GM23338 (cell line): ENCODE measurements at regions not wholly inside any gene's neighbourhood (a gene's known extent, or its start where the extent isn't known, plus 50 kb on each side); places are given as distances from the start of the nearest gene placed in this dataset.

ENCODE experiments used
- ATAC-seq: fragments of 200-7000 bp; cut with Tn5 transposase; 3 replicates; pipeline ENCODE4 v1.9.1; 2020
- DNase-seq: peaks from one replicate; pipeline ENCODE4 v3.0.0-alpha.2; 2015; ENCODE audit warnings: low spot score
- H2AFZ ChIP-seq: fragments of 200-600 bp; sonication (generic); 2 replicates; pipeline ENCODE4 v1.8.0; 2016; ENCODE audit warnings: antibody characterized with exemption, mild to moderate bottlenecking, moderate library complexity
- H3F3A ChIP-seq: fragments of 200-600 bp; sonication (generic); replicated peaks from 2 replicates; pipeline ENCODE4 v1.8.0; 2017; ENCODE audit warnings: antibody characterized with exemption, mixed run types, low read depth
- H3K27ac ChIP-seq: fragments of 200-600 bp; sonication (generic); 2 replicates; pipeline ENCODE4 v1.6.1; 2016; ENCODE audit warnings: low read depth
- H3K27me3 ChIP-seq: fragments of 200-600 bp; sonication (generic); 2 replicates; pipeline ENCODE4 v1.8.0; 2016; ENCODE audit warnings: mild to moderate bottlenecking, mixed run types, moderate library complexity; ENCODE audit not compliant: insufficient read depth
- H3K36me3 ChIP-seq: fragments of 200-600 bp; sonication (generic); 2 replicates; pipeline ENCODE4 v1.8.0; 2016; ENCODE audit warnings: mild to moderate bottlenecking; ENCODE audit not compliant: insufficient read depth
- H3K4me1 ChIP-seq: fragments of 200-600 bp; sonication (generic); 2 replicates; pipeline ENCODE4 v1.8.0; 2016; ENCODE audit warnings: mild to moderate bottlenecking, moderate library complexity; ENCODE audit not compliant: insufficient read depth
- H3K4me2 ChIP-seq: fragments of 200-600 bp; sonication (generic); 2 replicates; pipeline ENCODE4 v1.7.1; 2017; ENCODE audit warnings: mixed run types
- H3K4me3 ChIP-seq: fragments of 200-600 bp; sonication (generic); 2 replicates; pipeline ENCODE4 v1.6.1; 2016; ENCODE audit warnings: mixed run types
- H3K79me2 ChIP-seq: fragments of 200-600 bp; sonication (generic); replicated peaks from 2 replicates; pipeline ENCODE4 v1.8.0; 2017; ENCODE audit warnings: mild to moderate bottlenecking; ENCODE audit not compliant: insufficient read depth
- H3K9me2 ChIP-seq: fragments of 200-600 bp; sonication (generic); 2 replicates; pipeline ENCODE4 v1.8.0; 2017; ENCODE audit not compliant: insufficient read depth
- H4K20me1 ChIP-seq: fragments of 200-600 bp; sonication (generic); replicated peaks from 2 replicates; pipeline ENCODE4 v1.8.0; 2017; ENCODE audit warnings: mild to moderate bottlenecking; ENCODE audit not compliant: insufficient read depth
- H3K27ac Mint-ChIP-seq: 2 replicates; pipeline ENCODE4 v1.8.0; 2020; ENCODE audit warnings: inconsistent platforms, mild to moderate bottlenecking, moderate library complexity, mixed read lengths
- H3K27me3 Mint-ChIP-seq: 3 replicates; pipeline ENCODE4 v1.8.0; 2022; ENCODE audit warnings: low read depth, mild to moderate bottlenecking, moderate library complexity, mixed read lengths, inconsistent platforms; ENCODE audit not compliant: insufficient read depth, poor library complexity
- H3K36me3 Mint-ChIP-seq: 3 replicates; pipeline ENCODE4 v1.8.0; 2021; ENCODE audit warnings: low read depth, mild to moderate bottlenecking, inconsistent platforms, moderate library complexity, mixed read lengths
- H3K4me1 Mint-ChIP-seq: 3 replicates; pipeline ENCODE4 v1.8.0; 2020; ENCODE audit warnings: mild to moderate bottlenecking, inconsistent platforms, mixed read lengths
- H3K4me3 Mint-ChIP-seq: 3 replicates; pipeline ENCODE4 v1.8.0; 2021; ENCODE audit warnings: moderate library complexity, mild to moderate bottlenecking, inconsistent platforms, mixed read lengths
- H3K9me3 Mint-ChIP-seq: 3 replicates; pipeline ENCODE4 v1.8.0; 2020; ENCODE audit warnings: moderate library complexity, mild to moderate bottlenecking, inconsistent platforms, mixed read lengths
- STAT1 ChIP-seq: IDR thresholded peaks from one replicate; pipeline ENCODE4 v1.6.1; 2016; ENCODE audit warnings: antibody characterized with exemption; ENCODE audit not compliant: unreplicated experiment
- ZNF331 ChIP-seq: fragments of 250-450 bp; sonication (Bioruptor Pico); IDR thresholded peaks from 2 replicates; pipeline ENCODE4 v1.5.0; 2020; ENCODE audit warnings: low read depth, mild to moderate bottlenecking, moderate library complexity
- TF ChIP-seq, protein P1 (sequence below): fragments of 250-450 bp; sonication (Bioruptor Pico); IDR thresholded peaks from 2 replicates; pipeline ENCODE4 v1.5.0; 2020; ENCODE audit warnings: mild to moderate bottlenecking, moderate library complexity
- TF ChIP-seq, protein P2 (sequence below), 2 experiments: fragments of 200-600 bp in 1 of 2; sonication (generic) in 1 of 2; conservative IDR thresholded peaks; 2 replicates each; pipeline versions ENCODE4 v1.5.1 to v1.6.1; 2016 to 2017; ENCODE audit warnings: antibody characterized with exemption in 2 of 2, low read depth in 2 of 2, mild to moderate bottlenecking in 2 of 2, moderate library complexity in 1 of 2
- TF ChIP-seq, protein P3 (sequence below): IDR thresholded peaks from one replicate; pipeline ENCODE4 v1.6.1; 2018; ENCODE audit warnings: antibody characterized with exemption; ENCODE audit not compliant: unreplicated experiment

DNA sequence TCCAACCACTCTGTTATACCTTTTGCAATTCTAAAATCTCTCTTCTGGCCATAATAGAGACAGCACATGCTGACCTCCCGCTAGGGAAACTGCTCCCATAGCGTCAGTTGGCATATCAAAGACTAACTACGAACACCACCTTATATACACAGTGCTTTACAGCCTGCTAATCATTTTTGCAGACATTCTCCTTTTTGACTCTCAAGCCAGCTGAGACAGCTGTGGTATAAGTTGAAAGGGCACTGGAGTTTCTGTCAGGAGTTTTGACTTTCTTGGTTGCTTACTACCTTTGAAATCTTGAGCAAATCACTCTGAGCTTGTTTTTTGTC is 160.2 kb upstream of the TBCA start:
- no peak overlapping the region for H3K27ac Mint-ChIP-seq
- ATAC-seq, result no peak
- no peaks in the 10 kb centered on the region for H3K27me3 ChIP-seq

DNA sequence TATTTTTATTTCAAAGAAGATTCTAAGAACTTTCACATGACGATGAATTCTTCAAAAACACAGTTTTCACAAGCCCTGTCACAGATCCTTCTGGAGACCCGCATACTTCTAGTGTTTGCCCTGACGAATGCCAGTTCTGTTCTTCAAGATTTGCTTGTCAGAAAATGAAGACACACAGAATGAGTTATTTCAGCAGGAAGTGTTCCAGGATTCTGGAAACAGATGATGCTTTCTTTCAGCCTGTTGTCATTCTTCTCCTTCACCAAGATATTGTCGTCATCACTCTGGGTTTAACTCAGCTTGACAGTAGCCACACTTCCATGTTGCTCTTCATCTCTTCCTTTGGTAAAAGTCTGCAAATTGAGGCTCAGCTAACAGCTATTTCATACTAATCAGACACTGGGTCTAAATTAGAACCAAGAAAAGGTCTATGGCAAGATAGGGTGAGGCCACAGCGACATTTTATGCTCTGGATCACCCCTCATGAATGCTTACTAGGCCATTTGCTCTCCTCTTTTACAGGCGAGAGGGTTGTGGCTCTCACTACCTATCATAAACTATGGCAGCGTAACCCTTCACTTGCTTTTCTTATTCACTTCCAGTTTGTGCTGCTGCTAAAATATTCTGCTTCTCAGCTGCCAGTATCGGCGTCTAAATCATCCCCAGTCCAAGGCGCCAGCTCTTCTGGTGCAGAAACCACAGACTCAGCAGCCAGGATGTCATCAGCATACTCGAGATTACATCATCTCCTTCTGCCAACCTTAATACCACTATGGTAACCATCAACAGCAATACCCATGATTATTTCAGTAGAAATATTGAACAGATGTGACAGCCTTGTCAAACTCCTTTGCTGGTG is 159.6 kb upstream of the TBCA start:
- no peaks in the 10 kb centered on the region for H3K27me3 ChIP-seq
- Mint-ChIP-seq H3K27ac (no peak overlapping the region), H3K9me3 (peaks cover 3% of the 10 kb centered on the region; the same call in 2 of the 3 replicates), H3K4me1 (peaks cover 9% of the 10 kb centered on the region), H3K27me3 (peaks cover 2% of the 10 kb centered on the region), H3K4me3 (no peak overlapping the region), H3K36me3 (no peaks in the 10 kb centered on the region; the same call in 2 of the 3 replicates)
- ATAC-seq (no peak), DNase-seq (no peak)
- peak overlapping the region; percentile 53; the same call in 1 of the 2 replicates for H2AFZ ChIP-seq
- peaks cover 5% of the 10 kb centered on the region for H3K9me2 ChIP-seq
- no peak overlapping the region for H3K27ac ChIP-seq
- no peaks in the 10 kb centered on the region for H3K4me1 ChIP-seq
- no peaks in the 10 kb centered on the region for H3K36me3 ChIP-seq
- H3K4me2 ChIP-seq, result no peak overlapping the region
- no peaks in the 10 kb centered on the region for H4K20me1 ChIP-seq
- H3K79me2 ChIP-seq, result no peaks in the 10 kb centered on the region
- TF ChIP-seq, protein P1, sequence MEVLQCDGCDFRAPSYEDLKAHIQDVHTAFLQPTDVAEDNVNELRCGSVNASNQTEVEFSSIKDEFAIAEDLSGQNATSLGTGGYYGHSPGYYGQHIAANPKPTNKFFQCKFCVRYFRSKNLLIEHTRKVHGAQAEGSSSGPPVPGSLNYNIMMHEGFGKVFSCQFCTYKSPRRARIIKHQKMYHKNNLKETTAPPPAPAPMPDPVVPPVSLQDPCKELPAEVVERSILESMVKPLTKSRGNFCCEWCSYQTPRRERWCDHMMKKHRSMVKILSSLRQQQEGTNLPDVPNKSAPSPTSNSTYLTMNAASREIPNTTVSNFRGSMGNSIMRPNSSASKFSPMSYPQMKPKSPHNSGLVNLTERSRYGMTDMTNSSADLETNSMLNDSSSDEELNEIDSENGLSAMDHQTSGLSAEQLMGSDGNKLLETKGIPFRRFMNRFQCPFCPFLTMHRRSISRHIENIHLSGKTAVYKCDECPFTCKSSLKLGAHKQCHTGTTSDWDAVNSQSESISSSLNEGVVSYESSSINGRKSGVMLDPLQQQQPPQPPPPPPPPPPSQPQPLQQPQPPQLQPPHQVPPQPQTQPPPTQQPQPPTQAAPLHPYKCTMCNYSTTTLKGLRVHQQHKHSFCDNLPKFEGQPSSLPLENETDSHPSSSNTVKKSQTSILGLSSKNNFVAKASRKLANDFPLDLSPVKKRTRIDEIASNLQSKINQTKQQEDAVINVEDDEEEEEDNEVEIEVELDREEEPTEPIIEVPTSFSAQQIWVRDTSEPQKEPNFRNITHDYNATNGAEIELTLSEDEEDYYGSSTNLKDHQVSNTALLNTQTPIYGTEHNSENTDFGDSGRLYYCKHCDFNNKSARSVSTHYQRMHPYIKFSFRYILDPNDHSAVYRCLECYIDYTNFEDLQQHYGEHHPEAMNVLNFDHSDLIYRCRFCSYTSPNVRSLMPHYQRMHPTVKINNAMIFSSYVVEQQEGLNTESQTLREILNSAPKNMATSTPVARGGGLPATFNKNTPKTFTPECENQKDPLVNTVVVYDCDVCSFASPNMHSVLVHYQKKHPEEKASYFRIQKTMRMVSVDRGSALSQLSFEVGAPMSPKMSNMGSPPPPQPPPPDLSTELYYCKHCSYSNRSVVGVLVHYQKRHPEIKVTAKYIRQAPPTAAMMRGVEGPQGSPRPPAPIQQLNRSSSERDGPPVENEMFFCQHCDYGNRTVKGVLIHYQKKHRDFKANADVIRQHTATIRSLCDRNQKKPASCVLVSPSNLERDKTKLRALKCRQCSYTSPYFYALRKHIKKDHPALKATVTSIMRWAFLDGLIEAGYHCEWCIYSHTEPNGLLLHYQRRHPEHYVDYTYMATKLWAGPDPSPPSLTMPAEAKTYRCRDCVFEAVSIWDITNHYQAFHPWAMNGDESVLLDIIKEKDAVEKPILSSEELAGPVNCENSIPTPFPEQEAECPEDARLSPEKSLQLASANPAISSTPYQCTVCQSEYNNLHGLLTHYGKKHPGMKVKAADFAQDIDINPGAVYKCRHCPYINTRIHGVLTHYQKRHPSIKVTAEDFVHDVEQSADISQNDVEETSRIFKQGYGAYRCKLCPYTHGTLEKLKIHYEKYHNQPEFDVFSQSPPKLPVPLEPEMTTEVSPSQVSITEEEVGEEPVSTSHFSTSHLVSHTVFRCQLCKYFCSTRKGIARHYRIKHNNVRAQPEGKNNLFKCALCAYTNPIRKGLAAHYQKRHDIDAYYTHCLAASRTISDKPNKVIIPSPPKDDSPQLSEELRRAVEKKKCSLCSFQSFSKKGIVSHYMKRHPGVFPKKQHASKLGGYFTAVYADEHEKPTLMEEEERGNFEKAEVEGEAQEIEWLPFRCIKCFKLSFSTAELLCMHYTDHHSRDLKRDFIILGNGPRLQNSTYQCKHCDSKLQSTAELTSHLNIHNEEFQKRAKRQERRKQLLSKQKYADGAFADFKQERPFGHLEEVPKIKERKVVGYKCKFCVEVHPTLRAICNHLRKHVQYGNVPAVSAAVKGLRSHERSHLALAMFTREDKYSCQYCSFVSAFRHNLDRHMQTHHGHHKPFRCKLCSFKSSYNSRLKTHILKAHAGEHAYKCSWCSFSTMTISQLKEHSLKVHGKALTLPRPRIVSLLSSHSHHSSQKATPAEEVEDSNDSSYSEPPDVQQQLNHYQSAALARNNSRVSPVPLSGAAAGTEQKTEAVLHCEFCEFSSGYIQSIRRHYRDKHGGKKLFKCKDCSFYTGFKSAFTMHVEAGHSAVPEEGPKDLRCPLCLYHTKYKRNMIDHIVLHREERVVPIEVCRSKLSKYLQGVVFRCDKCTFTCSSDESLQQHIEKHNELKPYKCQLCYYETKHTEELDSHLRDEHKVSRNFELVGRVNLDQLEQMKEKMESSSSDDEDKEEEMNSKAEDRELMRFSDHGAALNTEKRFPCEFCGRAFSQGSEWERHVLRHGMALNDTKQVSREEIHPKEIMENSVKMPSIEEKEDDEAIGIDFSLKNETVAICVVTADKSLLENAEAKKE (CRISPR knock-in tag), result no peak
- TF ChIP-seq, protein P2, sequence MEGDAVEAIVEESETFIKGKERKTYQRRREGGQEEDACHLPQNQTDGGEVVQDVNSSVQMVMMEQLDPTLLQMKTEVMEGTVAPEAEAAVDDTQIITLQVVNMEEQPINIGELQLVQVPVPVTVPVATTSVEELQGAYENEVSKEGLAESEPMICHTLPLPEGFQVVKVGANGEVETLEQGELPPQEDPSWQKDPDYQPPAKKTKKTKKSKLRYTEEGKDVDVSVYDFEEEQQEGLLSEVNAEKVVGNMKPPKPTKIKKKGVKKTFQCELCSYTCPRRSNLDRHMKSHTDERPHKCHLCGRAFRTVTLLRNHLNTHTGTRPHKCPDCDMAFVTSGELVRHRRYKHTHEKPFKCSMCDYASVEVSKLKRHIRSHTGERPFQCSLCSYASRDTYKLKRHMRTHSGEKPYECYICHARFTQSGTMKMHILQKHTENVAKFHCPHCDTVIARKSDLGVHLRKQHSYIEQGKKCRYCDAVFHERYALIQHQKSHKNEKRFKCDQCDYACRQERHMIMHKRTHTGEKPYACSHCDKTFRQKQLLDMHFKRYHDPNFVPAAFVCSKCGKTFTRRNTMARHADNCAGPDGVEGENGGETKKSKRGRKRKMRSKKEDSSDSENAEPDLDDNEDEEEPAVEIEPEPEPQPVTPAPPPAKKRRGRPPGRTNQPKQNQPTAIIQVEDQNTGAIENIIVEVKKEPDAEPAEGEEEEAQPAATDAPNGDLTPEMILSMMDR (conservative IDR thresholded peaks at IDR 0.05; ENCODE audit: low read depth in 2 of 2), result no peak
- no peak for TF ChIP-seq STAT1
- TF ChIP-seq, protein P3, sequence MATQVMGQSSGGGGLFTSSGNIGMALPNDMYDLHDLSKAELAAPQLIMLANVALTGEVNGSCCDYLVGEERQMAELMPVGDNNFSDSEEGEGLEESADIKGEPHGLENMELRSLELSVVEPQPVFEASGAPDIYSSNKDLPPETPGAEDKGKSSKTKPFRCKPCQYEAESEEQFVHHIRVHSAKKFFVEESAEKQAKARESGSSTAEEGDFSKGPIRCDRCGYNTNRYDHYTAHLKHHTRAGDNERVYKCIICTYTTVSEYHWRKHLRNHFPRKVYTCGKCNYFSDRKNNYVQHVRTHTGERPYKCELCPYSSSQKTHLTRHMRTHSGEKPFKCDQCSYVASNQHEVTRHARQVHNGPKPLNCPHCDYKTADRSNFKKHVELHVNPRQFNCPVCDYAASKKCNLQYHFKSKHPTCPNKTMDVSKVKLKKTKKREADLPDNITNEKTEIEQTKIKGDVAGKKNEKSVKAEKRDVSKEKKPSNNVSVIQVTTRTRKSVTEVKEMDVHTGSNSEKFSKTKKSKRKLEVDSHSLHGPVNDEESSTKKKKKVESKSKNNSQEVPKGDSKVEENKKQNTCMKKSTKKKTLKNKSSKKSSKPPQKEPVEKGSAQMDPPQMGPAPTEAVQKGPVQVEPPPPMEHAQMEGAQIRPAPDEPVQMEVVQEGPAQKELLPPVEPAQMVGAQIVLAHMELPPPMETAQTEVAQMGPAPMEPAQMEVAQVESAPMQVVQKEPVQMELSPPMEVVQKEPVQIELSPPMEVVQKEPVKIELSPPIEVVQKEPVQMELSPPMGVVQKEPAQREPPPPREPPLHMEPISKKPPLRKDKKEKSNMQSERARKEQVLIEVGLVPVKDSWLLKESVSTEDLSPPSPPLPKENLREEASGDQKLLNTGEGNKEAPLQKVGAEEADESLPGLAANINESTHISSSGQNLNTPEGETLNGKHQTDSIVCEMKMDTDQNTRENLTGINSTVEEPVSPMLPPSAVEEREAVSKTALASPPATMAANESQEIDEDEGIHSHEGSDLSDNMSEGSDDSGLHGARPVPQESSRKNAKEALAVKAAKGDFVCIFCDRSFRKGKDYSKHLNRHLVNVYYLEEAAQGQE, result no peak
- no peak overlapping the region for H3K4me3 ChIP-seq
- no peaks in the 10 kb centered on the region for H3F3A ChIP-seq

More for the DNA sequence above, 160.2 kb upstream of the TBCA start:
- no peak overlapping the region for H3K27ac ChIP-seq
- no peak for TF ChIP-seq ZNF331 (CRISPR knock-in tag)
- H3K4me1 ChIP-seq, result no peaks in the 10 kb centered on the region
- Mint-ChIP-seq H3K4me1 (peaks cover 9% of the 10 kb centered on the region), H3K27me3 (peaks cover 2% of the 10 kb centered on the region), H3K4me3 (no peak overlapping the region), H3K36me3 (no peaks in the 10 kb centered on the region; the same call in 2 of the 3 replicates), H3K9me3 (peaks cover 3% of the 10 kb centered on the region; the same call in 2 of the 3 replicates)
- no peak for DNase-seq
- H4K20me1 ChIP-seq, result no peaks in the 10 kb centered on the region
- H3K9me2 ChIP-seq, result peaks cover 5% of the 10 kb centered on the region
- no peak overlapping the region for H3K4me3 ChIP-seq
- no peaks in the 10 kb centered on the region for H3K36me3 ChIP-seq
- no peak overlapping the region for H2AFZ ChIP-seq
- no peaks in the 10 kb centered on the region for H3K79me2 ChIP-seq
- H3F3A ChIP-seq, result no peaks in the 10 kb centered on the region
- no peak overlapping the region for H3K4me2 ChIP-seq
